SH-SY5Y (cell line): ENCODE measurements at regions not wholly inside any gene's neighbourhood (a gene's known extent, or its start where the extent isn't known, plus 50 kb on each side); places are given as distances from the start of the nearest gene placed in this dataset.

Experiments
- GATA2 ChIP-seq: IDR thresholded peaks from 2 replicates; pipeline ENCODE4 v1.6.1; 2011; ENCODE audit warnings: mild to moderate bottlenecking, low read depth, low read length
- GATA3 ChIP-seq: IDR thresholded peaks from 2 replicates; pipeline ENCODE4 v1.6.1; 2011; ENCODE audit warnings: low read depth, mild to moderate bottlenecking, low read length, moderate library complexity

- TF ChIP-seq GATA2: no peak
- TF ChIP-seq GATA3: no peak
Observed at GRCh38 chrX:13377550-13377934, 57.7 kb upstream of the ATXN3L start.
